ENCODE measurements at regions not wholly inside any gene's neighbourhood (a gene's known extent, or its start where the extent isn't known, plus 50 kb on each side); places are given as distances from the start of the nearest gene placed in this dataset.
"Not testable (repeated sequence)": the region's sequence is repeated elsewhere in the genome, so short reads cannot be mapped to it uniquely, and the experiment has no call there.

GRCh38 chr1:83090195-83090594, 908.7 kb downstream of the TTLL7 start:
- peak; percentile 36 for DNase-seq (ENCODE audit: low spot score)

- DNase-seq (ENCODE audit: low spot score) = no peak
Measured at GRCh38 chr1:83087851-83088250, 911.1 kb downstream of the TTLL7 start.

GRCh38 chr1:83086986-83087512, 911.9 kb downstream of the TTLL7 start:
- DNase-seq (ENCODE audit: low spot score) = no peak

GRCh38 chr1:83086346-83086745, 912.6 kb downstream of the TTLL7 start:
- peak; percentile 6 for DNase-seq (ENCODE audit: low spot score)

DNA sequence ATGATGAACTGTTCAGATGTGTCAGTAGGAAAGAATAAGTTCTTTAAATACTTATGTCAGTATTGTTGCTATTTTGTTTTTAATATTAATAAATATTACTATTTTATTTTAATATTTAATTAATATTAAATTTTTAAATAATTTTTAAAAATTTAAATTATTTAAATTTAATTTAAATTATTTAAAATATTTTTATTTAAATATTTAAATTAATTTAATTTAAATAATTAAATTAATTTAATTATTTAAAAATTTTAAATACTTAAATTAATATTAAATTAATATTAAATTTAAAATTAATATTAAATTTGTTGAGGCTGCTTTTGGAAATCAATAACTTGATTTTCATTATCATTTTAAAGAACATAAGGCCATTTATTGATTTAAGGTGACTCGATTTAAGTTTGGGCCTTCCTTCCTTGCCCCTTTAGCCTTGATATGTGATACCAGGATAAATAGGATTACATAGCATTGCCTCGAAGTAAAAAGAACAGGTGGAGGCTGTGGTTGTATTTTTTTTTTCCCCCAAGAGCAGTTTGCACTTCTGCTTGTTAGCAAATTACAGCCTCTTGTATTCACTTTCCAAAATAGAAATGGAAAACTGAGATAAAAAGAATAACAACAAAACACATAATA, 915.2 kb downstream of the TTLL7 start:
- DNase-seq (ENCODE audit: low spot score) = no peak

DNA sequence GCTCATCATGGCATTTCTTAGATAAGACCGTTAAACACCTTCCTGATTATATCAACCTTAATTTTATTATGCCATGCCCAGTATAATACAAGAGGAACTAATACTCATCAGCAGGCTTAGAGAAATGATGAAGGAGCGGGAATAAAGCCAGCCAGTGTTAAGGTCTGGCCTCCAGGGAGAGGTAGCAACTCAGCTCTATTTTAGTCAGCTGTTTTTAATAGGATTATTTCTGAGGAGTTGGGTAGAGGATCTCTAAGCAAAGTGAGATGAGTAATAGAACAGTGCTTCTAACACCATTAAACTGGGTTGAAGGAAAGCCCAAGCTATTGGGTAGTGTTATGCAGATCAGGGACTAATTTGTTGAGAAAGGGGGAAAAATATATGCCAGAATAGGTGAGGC, 921.5 kb downstream of the TTLL7 start:
- DNase-seq (ENCODE audit: low spot score) = no peak

- DNase-seq (ENCODE audit: low spot score) = no peak
Measured at GRCh38 chr1:83075107-83075506, 923.8 kb downstream of the TTLL7 start.

DNA sequence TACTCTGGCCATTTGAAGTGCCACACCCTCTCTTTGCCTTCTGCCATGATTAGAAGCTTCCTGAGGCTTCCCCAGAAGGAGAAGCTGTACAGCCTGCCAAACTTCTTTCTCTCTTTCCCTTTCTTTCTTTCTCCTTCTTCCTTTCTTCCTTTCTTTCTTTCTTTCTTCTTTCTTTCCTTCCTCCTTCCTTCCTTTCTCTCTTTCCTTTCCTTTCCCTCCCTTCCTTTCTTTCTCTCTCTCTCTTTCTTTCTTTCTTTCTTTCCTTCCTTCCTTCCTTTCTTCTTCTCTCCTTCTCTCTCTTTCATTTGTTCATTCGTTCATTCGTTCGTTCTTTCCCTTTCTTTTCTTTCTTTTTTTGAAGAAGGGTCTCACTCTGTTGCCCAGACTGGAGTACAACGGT, 931.0 kb downstream of the TTLL7 start:
- DNase-seq (ENCODE audit: low spot score) = no peak

GRCh38 chr1:83065952-83066727, 932.8 kb downstream of the TTLL7 start:
- no peak for DNase-seq (ENCODE audit: low spot score)

DNA sequence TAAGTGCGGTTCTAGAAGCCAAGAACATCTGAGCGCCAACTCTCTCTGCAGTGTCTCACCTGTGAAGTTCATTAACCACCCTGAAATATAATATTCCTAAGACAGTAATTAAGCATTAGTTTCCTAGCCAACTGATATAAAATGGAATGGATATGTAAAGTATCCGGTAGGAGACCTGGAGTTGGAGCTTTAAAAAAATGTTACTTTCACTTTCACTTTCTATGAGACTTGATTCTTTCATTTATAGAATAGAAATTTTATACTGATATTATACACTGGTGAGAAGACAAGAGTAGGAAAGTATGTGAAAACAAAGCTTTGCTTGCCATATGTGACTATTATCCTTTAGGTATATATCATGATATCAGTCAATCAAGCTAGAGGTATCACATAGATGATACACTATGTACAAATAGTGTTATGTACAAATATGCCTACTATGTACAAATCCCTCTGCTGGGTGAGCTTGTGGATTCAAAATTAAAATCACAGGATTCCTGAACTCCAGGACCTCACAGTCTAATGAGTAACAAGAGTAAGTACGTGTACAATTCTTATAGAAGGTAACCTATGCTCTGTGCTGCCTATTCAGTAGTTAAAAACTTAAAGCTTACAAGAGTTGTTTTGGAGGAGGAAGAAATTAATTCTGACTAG, 934.2 kb downstream of the TTLL7 start:
- DNase-seq (ENCODE audit: low spot score) = no peak

- DNase-seq (ENCODE audit: low spot score) = no peak
Measured at GRCh38 chr1:83060651-83061390, 938.1 kb downstream of the TTLL7 start.

DNA sequence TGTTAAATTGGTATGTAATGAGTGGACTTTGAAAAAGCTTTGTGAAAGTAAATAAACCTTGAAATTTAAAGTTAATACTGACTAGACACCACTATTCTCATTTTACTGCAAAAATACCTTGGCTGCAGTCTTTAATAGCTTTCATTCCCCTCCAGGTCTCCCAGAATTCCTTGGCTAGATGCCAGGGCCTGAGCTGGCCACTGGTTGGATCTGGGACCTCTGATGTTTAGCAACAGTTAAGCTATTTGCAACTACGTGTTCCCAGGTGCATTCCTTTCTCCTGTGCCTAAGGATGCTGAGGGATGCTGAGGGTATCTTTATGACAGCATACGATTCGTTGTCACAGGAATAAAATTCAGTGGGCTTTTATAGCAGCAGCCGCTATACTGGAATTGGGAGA, 938.7 kb downstream of the TTLL7 start:
- no peak for DNase-seq (ENCODE audit: low spot score)

- no peak for DNase-seq (ENCODE audit: low spot score)
Measured at GRCh38 chr1:83058327-83058726, 940.6 kb downstream of the TTLL7 start.

GRCh38 chr1:83055391-83056170, 943.4 kb downstream of the TTLL7 start:
- peak; percentile 4 for DNase-seq (ENCODE audit: low spot score)

DNA sequence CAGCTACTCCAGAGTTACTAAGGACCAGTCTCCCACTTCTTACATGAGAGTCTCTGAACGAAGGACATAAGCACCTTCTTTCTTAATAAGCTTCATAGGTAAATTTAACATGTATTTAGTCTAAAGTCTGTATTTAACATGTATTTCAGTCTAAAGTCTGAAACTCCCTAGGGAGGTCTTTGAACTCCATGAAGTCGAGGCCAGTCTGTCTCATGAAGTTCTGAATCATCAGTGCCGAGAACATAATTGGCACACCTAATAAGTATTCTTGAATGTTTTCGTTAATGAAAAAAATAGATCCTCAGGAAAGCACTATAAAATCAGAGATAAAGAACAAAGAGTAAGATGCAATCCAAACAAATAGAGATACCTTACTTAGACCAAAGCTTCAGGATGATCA, 945.5 kb downstream of the TTLL7 start:
- DNase-seq (ENCODE audit: low spot score) = no peak

- no peak for DNase-seq (ENCODE audit: low spot score)
Measured at GRCh38 chr1:83052865-83053264, 946.1 kb downstream of the TTLL7 start.

- DNase-seq (ENCODE audit: low spot score) = not testable (repeated sequence)
Measured at GRCh38 chr1:83051053-83051452, 947.9 kb downstream of the TTLL7 start.

DNA sequence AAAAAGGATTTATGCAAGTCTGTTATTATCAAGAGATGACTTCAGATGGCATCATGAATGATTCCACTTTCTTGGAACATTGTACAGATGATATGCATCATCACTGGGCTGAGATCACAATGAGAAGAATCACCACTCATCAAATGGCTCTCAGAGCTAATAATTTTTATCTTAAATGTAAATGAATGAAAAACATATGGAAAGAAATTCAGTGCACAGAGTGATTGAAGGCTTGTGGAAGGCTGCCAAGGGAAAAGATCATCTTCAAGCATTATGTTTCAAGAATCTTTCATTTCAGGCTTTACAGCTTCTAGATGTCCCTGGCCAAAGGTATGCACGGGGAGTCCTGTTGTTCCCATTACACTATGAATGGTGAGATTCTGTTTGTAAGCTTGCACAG, 955.7 kb downstream of the TTLL7 start:
- DNase-seq (ENCODE audit: low spot score) = no peak

DNA sequence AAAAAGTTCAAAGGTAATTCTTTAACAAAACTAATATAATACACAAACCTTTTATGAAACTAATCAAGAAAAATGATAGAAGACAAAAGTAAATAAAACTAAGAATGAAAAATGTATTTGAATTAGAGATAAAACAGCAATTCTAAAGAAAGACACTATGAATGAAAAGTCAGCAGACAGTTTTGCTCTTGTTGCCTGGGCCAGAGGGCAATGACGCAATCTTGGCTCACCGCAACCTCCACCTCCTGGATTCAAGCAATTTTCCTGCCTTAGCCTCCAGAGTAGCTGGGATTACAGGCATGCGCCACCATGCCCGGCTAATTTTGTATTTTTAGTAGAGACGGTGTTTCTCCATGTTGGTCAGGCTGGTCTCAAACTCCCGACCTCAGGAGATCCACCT, 959.8 kb downstream of the TTLL7 start:
- not testable (repeated sequence) for DNase-seq (ENCODE audit: low spot score)

GRCh38 chr1:83034851-83035250, 964.1 kb downstream of the TTLL7 start:
- DNase-seq (ENCODE audit: low spot score) = peak; percentile 22

DNA sequence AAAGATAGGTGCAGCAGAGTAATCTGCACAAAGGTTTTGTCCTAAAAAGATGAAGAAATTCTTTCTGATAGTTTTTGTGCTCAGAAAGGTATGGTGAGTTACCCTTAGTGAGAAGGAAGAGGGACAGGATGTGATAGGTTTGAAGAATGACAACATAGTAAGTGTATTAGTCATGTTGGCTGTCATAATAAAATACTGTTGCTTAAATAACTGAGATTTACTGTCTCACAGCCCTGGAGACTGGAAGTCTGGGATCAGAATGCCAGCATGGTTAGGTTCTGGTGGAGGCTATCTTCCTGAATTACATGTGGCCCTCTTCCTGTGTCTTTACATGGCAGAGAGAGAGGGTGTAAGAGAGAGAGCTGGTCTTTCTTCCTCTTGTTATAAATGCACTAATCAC, 965.2 kb downstream of the TTLL7 start:
- peak; percentile 75 for DNase-seq (ENCODE audit: low spot score)

Data from A172 (cell line).